A673 (cell line): ENCODE measurements at regions not wholly inside any gene's neighbourhood (a gene's known extent, or its start where the extent isn't known, plus 50 kb on each side); places are given as distances from the start of the nearest gene placed in this dataset.

Source experiments
- CTCF ChIP-seq: fragments of 300-800, 200-600 bp; sonication (generic); conservative IDR thresholded peaks from 2 replicates; pipeline ENCODE4 v1.5.1; 2017; ENCODE audit warnings: low read depth, mild to moderate bottlenecking, antibody characterized with exemption, low read length, moderate library complexity, mixed read lengths
- EZH2 ChIP-seq: fragments of 200-600 bp; sonication (generic); IDR thresholded peaks from 2 replicates; pipeline ENCODE4 v1.6.1; 2017; ENCODE audit warnings: borderline replicate concordance, low read depth, mild to moderate bottlenecking, mixed read lengths, antibody characterized with exemption, low read length; ENCODE audit not compliant: poor library complexity, severe bottlenecking

GRCh38 chr7:89987665-89988064 lies 166.6 kb upstream of the STEAP1 start:
- TF ChIP-seq CTCF, result no peak
- TF ChIP-seq EZH2, result no peak
